ENCODE measurements at regions not wholly inside any gene's neighbourhood (a gene's known extent, or its start where the extent isn't known, plus 50 kb on each side); places are given as distances from the start of the nearest gene placed in this dataset.

GRCh38 chr13:21256351-21256761 is 79.9 kb downstream of the MRPL57 start:
- DNase-seq (no peak), ATAC-seq (ENCODE audit: low read depth) (no peak)
- Histone ChIP-seq H3K4ac (ENCODE audit: low read depth, low read length) (no peak overlapping the region), H3K9ac (ENCODE audit: low read depth, low read length) (no peak overlapping the region), H2AFZ (replicated peaks; ENCODE audit: low read length, poor library complexity) (no peak overlapping the region), H3K4me3 (ENCODE audit: insufficient read depth, low read depth, low read length) (no peak overlapping the region), H4K5ac (ENCODE audit: low read depth, low read length) (no peak overlapping the region), H2AK5ac (ENCODE audit: low read depth, low read length) (no peak overlapping the region), H2BK20ac (ENCODE audit: low read depth, low read length) (no peak overlapping the region), H3K9me1 (ENCODE audit: insufficient read depth, low read length) (no peaks in the 10 kb centered on the region), H3K56ac (ENCODE audit: extremely low read depth, insufficient read depth, low read length) (no peak overlapping the region), H3K27me3 (ENCODE audit: control insufficient read depth, insufficient read depth, low read length) (peaks cover 13% of the 10 kb centered on the region), H3K4me2 (ENCODE audit: low read depth, low read length) (no peak overlapping the region), H4K20me1 (ENCODE audit: insufficient read depth, low read length) (no peaks in the 10 kb centered on the region), H3K14ac (replicated peaks; ENCODE audit: low read depth, low read length) (no peak overlapping the region), H2AK9ac (replicated peaks; ENCODE audit: low read depth, low read length, poor library complexity) (no peak overlapping the region), H3K18ac (ENCODE audit: low read depth, low read length) (no peak overlapping the region), H3K9me3 (ENCODE audit: control insufficient read depth, insufficient read depth, low read length) (no peaks in the 10 kb centered on the region), H4K8ac (ENCODE audit: low read depth in 2 of 2, low read length in 2 of 2) (no peak overlapping the region), H3K23ac (ENCODE audit: low read depth, low read length) (no peak overlapping the region), H3K4me1 (ENCODE audit: control insufficient read depth, insufficient read depth, low read length) (no peaks in the 10 kb centered on the region), H3K36me3 (ENCODE audit: control insufficient read depth, insufficient read depth, low read length) (no peaks in the 10 kb centered on the region), H2BK120ac (ENCODE audit: low read depth, low read length) (no peak overlapping the region), H3K27ac (ENCODE audit: insufficient read depth, low read length) (no peak overlapping the region), H4K91ac (ENCODE audit: insufficient read depth, low read depth, low read length) (no peak overlapping the region), H2BK15ac (ENCODE audit: low read depth, low read length) (no peak overlapping the region), H3K79me1 (ENCODE audit: low read depth in 1 of 2, low read length in 2 of 2) (no peaks in the 10 kb centered on the region), H2BK5ac (ENCODE audit: low read depth, low read length, poor library complexity, severe bottlenecking) (no peak overlapping the region)
- no CpG with 5 or more reads among the region's 6 CpGs for WGBS, 2 experiments (ENCODE audit: extremely low coverage in 2 of 2, insufficient read length in 1 of 2)
- dilution Hi-C loops (cut with HindIII; ENCODE audit: low sequenced_read_pairs, unreplicated experiment) = no loop called here
- POLR2A ChIA-PET (ENCODE audit: unreplicated experiment) = no interaction called here
- in situ Hi-C loops (cut with MboI; ENCODE audit: low sequenced_read_pairs) = no loop called here
- intact Hi-C loops (cut with micrococcal nuclease) = no loop called here
- CTCF ChIA-PET = interaction anchor here (0.6 kb wide), 1 partner anchor 337 kb away, joined by 3 read pairs; no protein-coding TSS in a partner anchor
- no TSS peak for BruUV-seq (replicated peaks)
- no peak for TF ChIP-seq BHLHE40 (IDR thresholded peaks at IDR 0.05; ENCODE audit: low read depth, low read length)
- no peak for TF ChIP-seq USF2 (IDR thresholded peaks at IDR 0.05; ENCODE audit: low read depth, low read length)
- no peak for TF ChIP-seq SMC3 (IDR thresholded peaks at IDR 0.05; ENCODE audit: low read depth, low read length)

All from IMR-90 (cell line).